ENCODE measurements at regions not wholly inside any gene's neighbourhood (a gene's known extent, or its start where the extent isn't known, plus 50 kb on each side); places are given as distances from the start of the nearest gene placed in this dataset.

DNA sequence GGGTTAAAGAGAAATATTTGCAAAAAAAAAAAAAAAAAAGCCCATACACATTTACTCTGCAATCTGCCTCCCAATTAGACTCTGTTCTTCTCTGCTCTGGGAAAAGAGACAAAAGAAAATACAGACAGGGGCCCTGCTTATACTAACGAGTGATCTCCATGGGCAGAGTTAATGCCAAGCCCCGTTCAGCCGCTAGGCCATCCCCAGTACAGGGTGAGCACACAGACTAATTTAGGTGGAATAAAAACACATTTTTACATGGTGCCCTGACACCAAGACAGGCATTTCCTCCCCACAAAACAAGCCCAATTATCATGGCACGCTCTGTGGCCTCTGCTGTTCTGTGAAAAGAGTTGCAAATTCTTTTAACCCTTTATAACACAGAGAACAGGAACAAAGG lies 356.3 kb upstream of the C16orf82 start:
- Histone ChIP-seq H3K79me2 (ENCODE audit: control insufficient read depth, low read length) (no peaks in the 10 kb centered on the region), H3K4me2 (ENCODE audit: low read length) (0 out of 2 replicates have a peak overlapping the region, but pooled peaks have one; percentile 1), H3K27me3 (ENCODE audit: control insufficient read depth, low read length) (no peaks in the 10 kb centered on the region), H3K36me3 (ENCODE audit: control insufficient read depth, low read length) (no peaks in the 10 kb centered on the region), H4K20me1 (ENCODE audit: control insufficient read depth, insufficient read depth, low read depth, low read length) (no peaks in the 10 kb centered on the region), H3K4me1 (ENCODE audit: control insufficient read depth, low read length) (peaks cover 60% of the 10 kb centered on the region), H3K9me2 (replicated peaks; ENCODE audit: control insufficient read depth, low read length) (no peaks in the 10 kb centered on the region), H3K27ac (ENCODE audit: low read depth, low read length) (no peak overlapping the region), H3K4me3 (ENCODE audit: low read length) (no peak overlapping the region), H3K9me3 (ENCODE audit: control insufficient read depth, insufficient read depth, low read length) (no peaks in the 10 kb centered on the region), H3F3A (ENCODE audit: control insufficient read depth, insufficient read depth) (no peaks in the 10 kb centered on the region)
- TF ChIP-seq EZH2phosphoT487 (IDR thresholded peaks at IDR 0.05; ENCODE audit: borderline replicate concordance, low read length): no peak
- TF ChIP-seq, protein P1, sequence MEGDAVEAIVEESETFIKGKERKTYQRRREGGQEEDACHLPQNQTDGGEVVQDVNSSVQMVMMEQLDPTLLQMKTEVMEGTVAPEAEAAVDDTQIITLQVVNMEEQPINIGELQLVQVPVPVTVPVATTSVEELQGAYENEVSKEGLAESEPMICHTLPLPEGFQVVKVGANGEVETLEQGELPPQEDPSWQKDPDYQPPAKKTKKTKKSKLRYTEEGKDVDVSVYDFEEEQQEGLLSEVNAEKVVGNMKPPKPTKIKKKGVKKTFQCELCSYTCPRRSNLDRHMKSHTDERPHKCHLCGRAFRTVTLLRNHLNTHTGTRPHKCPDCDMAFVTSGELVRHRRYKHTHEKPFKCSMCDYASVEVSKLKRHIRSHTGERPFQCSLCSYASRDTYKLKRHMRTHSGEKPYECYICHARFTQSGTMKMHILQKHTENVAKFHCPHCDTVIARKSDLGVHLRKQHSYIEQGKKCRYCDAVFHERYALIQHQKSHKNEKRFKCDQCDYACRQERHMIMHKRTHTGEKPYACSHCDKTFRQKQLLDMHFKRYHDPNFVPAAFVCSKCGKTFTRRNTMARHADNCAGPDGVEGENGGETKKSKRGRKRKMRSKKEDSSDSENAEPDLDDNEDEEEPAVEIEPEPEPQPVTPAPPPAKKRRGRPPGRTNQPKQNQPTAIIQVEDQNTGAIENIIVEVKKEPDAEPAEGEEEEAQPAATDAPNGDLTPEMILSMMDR (IDR thresholded peaks at IDR 0.05; ENCODE audit: low read depth, low read length, poor library complexity, severe bottlenecking): no peak

DNA sequence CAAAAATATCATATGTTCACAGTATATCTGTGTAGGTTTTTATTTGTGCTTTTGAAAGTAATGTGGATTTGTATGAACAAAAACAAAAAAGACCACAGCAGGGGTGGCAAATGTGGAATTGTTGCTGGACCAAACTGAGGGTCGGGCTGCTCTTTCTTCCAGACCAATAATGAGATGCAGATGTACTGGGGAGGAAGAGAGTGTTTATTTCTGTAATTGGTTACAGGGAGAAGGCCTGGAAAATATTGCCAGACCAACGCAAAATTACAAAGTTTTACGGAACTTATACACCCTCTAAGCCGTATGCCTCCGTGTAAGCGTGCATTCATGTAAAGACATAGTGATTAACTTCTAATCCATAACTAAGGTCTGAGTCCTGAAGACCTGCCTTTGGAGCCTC lies 353.9 kb upstream of the C16orf82 start:
- no peak overlapping the region for H3K27ac ChIP-seq (ENCODE audit: low read depth, low read length)
- no peaks in the 10 kb centered on the region for H4K20me1 ChIP-seq (ENCODE audit: control insufficient read depth, insufficient read depth, low read depth, low read length)
- H3K27me3 ChIP-seq (ENCODE audit: control insufficient read depth, low read length): no peaks in the 10 kb centered on the region
- H3K79me2 ChIP-seq (ENCODE audit: control insufficient read depth, low read length): no peaks in the 10 kb centered on the region
- H3K36me3 ChIP-seq (ENCODE audit: control insufficient read depth, low read length): no peaks in the 10 kb centered on the region
- no peak overlapping the region for H3K4me2 ChIP-seq (ENCODE audit: low read length)
- H3K4me3 ChIP-seq (ENCODE audit: low read length): no peak overlapping the region
- no peaks in the 10 kb centered on the region for H3K9me3 ChIP-seq (ENCODE audit: control insufficient read depth, insufficient read depth, low read length)
- peaks cover 37% of the 10 kb centered on the region for H3K4me1 ChIP-seq (ENCODE audit: control insufficient read depth, low read length)
- no peak for TF ChIP-seq EZH2phosphoT487 (IDR thresholded peaks at IDR 0.05; ENCODE audit: borderline replicate concordance, low read length)
- TF ChIP-seq, protein P1 (IDR thresholded peaks at IDR 0.05; ENCODE audit: low read depth, low read length, poor library complexity, severe bottlenecking): no peak
- H3K9me2 ChIP-seq (replicated peaks; ENCODE audit: control insufficient read depth, low read length): no peaks in the 10 kb centered on the region
- no peaks in the 10 kb centered on the region for H3F3A ChIP-seq (ENCODE audit: control insufficient read depth, insufficient read depth)

DNA sequence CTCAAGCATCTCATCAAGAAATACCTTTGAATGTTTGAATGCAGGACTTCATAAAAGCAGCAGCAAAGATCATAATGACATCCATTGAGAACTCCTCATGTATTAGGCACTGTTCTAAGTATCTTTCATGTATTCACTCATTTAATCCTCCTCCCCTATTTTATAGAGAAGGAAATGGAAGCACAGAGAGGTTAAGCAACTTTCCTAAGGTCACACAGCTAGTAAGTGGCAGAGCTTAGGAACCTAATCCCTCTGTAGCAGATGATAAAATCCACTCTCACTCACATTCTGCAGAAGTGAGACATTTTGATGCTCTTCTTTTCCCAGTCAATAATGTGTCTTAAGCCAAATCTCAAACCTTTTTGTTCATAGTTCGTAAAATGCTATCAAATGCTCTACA lies 350.8 kb upstream of the C16orf82 start:
- H3F3A ChIP-seq (ENCODE audit: control insufficient read depth, insufficient read depth): no peaks in the 10 kb centered on the region
- no peak for TF ChIP-seq EZH2phosphoT487 (IDR thresholded peaks at IDR 0.05; ENCODE audit: borderline replicate concordance, low read length)
- TF ChIP-seq, protein P1 (IDR thresholded peaks at IDR 0.05; ENCODE audit: low read depth, low read length, poor library complexity, severe bottlenecking): no peak
- no peak overlapping the region for H3K4me3 ChIP-seq (ENCODE audit: low read length)
- no peaks in the 10 kb centered on the region for H3K9me2 ChIP-seq (replicated peaks; ENCODE audit: control insufficient read depth, low read length)
- H3K36me3 ChIP-seq (ENCODE audit: control insufficient read depth, low read length): no peaks in the 10 kb centered on the region
- H4K20me1 ChIP-seq (ENCODE audit: control insufficient read depth, insufficient read depth, low read depth, low read length): no peaks in the 10 kb centered on the region
- H3K27ac ChIP-seq (ENCODE audit: low read depth, low read length): no peak overlapping the region
- no peaks in the 10 kb centered on the region for H3K9me3 ChIP-seq (ENCODE audit: control insufficient read depth, insufficient read depth, low read length)
- peaks cover 16% of the 10 kb centered on the region for H3K4me1 ChIP-seq (ENCODE audit: control insufficient read depth, low read length)
- no peak overlapping the region for H3K4me2 ChIP-seq (ENCODE audit: low read length)
- H3K27me3 ChIP-seq (ENCODE audit: control insufficient read depth, low read length): no peaks in the 10 kb centered on the region
- H3K79me2 ChIP-seq (ENCODE audit: control insufficient read depth, low read length): no peaks in the 10 kb centered on the region

DNA sequence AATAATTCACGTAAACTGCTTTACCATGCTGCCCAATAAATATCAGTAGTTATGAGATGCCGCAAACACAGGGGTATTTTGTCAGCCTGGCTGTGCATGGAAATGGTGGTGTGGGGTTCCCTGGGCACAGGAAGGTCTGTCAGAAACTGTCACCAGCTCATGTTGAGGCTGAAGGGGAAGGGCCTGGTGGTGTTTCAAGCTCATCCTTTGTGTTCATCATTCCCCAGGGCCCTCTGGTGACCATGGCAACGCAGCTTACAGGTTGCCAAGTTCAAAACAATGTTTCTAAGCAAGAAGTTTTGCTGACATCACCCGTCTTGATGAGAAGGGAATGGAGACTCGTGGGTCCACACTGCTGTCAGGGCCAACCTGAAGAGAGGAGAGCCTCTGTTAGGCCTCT lies 348.9 kb upstream of the C16orf82 start:
- Histone ChIP-seq H3K9me2 (replicated peaks; ENCODE audit: control insufficient read depth, low read length) (no peaks in the 10 kb centered on the region), H3K4me2 (ENCODE audit: low read length) (no peak overlapping the region), H3F3A (ENCODE audit: control insufficient read depth, insufficient read depth) (no peaks in the 10 kb centered on the region), H3K36me3 (ENCODE audit: control insufficient read depth, low read length) (no peaks in the 10 kb centered on the region), H4K20me1 (ENCODE audit: control insufficient read depth, insufficient read depth, low read depth, low read length) (no peaks in the 10 kb centered on the region), H3K27ac (ENCODE audit: low read depth, low read length) (no peak overlapping the region), H3K4me3 (ENCODE audit: low read length) (no peak overlapping the region), H3K27me3 (ENCODE audit: control insufficient read depth, low read length) (no peaks in the 10 kb centered on the region), H3K9me3 (ENCODE audit: control insufficient read depth, insufficient read depth, low read length) (no peaks in the 10 kb centered on the region), H3K4me1 (ENCODE audit: control insufficient read depth, low read length) (peaks cover 15% of the 10 kb centered on the region), H3K79me2 (ENCODE audit: control insufficient read depth, low read length) (no peaks in the 10 kb centered on the region)
- TF ChIP-seq EZH2phosphoT487 (IDR thresholded peaks at IDR 0.05; ENCODE audit: borderline replicate concordance, low read length): no peak
- TF ChIP-seq, protein P1 (IDR thresholded peaks at IDR 0.05; ENCODE audit: low read depth, low read length, poor library complexity, severe bottlenecking): no peak
